ENCODE measurements at regions not wholly inside any gene's neighbourhood (a gene's known extent, or its start where the extent isn't known, plus 50 kb on each side); places are given as distances from the start of the nearest gene placed in this dataset.

- TF ChIP-seq, protein P1, sequence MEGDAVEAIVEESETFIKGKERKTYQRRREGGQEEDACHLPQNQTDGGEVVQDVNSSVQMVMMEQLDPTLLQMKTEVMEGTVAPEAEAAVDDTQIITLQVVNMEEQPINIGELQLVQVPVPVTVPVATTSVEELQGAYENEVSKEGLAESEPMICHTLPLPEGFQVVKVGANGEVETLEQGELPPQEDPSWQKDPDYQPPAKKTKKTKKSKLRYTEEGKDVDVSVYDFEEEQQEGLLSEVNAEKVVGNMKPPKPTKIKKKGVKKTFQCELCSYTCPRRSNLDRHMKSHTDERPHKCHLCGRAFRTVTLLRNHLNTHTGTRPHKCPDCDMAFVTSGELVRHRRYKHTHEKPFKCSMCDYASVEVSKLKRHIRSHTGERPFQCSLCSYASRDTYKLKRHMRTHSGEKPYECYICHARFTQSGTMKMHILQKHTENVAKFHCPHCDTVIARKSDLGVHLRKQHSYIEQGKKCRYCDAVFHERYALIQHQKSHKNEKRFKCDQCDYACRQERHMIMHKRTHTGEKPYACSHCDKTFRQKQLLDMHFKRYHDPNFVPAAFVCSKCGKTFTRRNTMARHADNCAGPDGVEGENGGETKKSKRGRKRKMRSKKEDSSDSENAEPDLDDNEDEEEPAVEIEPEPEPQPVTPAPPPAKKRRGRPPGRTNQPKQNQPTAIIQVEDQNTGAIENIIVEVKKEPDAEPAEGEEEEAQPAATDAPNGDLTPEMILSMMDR (conservative IDR thresholded peaks at IDR 0.05; ENCODE audit: low read length): no peak
- no peak for TF ChIP-seq EZH2phosphoT487 (IDR thresholded peaks at IDR 0.05; ENCODE audit: borderline replicate concordance)
Observed at GRCh38 chr5:38653389-38653788, 96.9 kb upstream of the LIFR start.
